ENCODE measurements at regions not wholly inside any gene's neighbourhood (a gene's known extent, or its start where the extent isn't known, plus 50 kb on each side); places are given as distances from the start of the nearest gene placed in this dataset.
A peak's percentile ranks its signal among the peaks of the same experiment; 100 is the strongest.

DNA sequence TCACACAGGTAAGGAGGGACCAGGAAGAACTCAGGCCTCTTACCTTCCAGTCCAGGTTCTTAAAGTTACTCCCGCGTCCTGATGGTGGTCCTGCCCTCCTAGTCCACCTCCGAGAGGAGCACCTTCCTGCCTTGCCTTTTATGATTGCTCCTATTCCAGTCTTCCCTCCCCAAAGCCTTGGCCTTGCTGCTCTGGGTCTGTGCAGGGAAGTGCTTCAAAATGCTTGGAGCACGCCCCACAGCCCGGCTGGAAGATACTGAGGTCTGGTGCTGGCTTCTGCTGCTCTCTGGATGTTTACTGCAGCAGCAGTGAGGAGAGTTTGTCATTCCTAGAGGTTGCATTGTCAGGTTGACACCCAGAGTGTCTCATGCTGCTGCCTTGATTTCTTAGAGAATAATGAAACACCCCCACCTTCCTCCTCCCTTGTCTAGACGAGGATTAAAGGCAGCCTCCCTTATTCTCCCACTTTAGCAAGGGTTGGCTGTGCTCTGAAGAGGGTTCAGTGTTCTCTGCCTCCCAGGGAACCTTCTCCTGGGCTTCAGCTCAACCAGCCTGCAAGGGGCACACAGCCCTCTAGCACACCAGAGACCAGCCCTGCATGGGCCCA lies 142.2 kb upstream of the CACNA1E start:
- no peak for DNase-seq

DNA sequence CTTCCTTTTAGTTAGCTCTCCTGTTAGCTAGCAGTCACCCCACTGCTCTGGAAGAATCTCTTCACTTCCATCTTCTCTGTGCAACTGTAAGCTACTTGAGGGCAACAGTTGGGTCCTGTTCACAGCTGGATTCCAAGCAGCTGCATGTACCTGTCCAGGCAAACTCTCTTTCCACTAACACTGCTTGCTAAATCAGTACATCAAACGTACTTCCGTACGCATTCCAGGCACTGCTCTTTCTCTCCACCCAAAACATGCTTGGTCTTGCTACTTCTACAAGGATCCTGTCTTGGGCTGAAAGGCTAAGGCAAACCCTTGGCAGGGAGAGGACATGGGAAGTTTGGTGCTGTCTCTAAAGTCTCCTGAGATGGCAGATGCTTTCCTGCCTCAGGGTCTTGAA lies 139.2 kb upstream of the CACNA1E start:
- no peak for DNase-seq

DNA sequence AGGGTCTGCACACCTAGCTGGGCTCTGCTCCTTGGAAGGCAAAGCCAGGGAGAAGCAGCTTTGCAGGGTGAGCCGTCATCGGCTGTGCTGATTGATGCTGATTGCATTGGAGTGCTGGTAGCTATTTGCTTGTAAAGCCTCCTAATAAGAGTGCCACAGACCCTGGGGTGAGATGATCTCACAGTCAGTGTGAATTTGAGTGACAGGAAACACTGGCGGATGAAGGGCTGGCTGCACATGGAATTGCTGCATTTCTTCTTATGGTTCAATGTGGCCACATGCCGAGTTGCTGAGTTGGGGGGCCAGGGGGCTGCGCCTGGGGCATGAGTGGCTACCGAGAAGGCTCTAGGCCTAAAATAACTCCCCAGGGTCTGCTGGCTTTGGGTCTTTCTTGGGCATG lies 138.2 kb upstream of the CACNA1E start:
- no peak for DNase-seq

DNA sequence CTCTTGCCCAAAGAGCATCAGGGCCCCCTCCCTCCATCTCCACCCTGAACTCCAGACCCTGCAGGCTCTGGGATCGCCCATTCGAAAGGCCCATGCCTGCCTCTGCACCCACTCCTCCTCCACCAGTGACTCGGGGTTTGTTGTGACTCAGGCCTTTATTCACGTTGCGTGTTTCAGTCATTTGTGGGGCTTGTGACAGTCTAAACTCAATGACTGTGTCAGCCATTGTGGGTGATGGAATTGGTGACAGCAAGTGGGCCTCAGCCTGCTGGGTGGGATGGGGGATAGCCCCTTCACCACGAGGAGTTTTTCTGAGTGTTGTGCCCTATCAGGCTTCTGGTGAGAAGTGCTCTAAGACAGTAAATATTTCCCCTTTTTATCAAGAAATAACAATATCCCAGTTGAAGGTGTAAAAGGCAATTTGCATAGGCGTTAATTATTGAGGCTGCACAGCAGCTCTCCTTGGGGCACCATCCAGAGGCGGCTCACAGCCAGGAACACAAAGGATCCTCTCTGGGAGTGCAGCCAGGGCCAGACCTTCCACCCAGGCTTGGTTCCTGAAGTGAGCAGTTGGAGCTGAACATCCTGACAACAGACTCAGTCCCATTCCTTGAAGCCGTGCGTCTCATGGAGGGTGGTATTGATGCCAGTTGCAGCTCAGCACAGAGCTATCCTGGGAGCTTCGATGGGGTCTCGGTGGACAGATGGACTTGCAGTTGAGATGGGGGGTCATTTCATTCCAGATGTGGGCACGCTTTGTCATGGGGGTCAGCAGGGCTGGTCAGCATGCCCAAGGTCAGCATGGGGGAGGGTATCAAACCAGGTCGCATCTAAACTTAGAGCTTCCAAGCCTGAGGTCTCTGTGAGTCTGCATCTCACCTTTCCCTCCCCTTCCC lies 135.6 kb upstream of the CACNA1E start:
- no peak for DNase-seq

DNA sequence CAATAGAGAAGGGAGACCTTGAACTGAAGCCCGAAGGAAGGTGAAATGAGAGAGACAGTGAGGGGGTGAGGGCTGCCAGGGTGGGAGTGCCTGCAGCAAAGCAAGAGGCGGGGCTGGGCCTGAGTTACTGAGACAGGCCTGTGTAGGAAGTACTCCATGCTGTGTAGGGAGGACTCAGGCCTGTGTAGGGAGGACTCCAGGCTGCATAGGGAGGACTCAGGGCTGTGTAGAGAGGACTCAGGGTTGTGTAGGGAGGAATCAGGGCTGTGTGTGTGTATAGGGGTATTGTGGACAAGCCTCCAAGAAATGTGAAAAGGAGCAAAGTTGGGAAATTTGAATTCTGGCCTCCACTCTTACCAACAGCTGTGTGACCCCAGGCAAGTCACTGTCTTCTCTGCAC lies 133.8 kb upstream of the CACNA1E start:
- DNase-seq, result no peak

DNA sequence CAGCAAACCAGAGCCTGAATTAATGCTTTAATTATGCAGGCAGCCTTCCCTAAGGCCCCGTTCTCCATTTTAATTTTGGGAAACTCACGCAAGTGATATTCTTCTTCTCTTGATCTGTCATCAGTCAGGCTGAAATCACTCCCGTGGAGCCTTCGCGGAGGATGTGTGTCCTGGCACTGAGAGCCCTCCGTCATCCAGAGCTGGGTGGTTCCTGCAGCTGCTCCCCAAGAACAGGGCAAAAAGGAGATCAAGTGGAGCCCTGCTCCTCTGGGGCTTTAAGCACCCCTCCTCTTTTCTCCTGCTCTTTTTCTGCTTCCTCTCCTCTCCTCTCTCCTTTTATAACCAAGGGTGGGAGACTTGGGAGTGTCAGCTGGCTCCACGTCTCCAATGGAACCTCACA lies 133.2 kb upstream of the CACNA1E start:
- DNase-seq, result no peak

DNA sequence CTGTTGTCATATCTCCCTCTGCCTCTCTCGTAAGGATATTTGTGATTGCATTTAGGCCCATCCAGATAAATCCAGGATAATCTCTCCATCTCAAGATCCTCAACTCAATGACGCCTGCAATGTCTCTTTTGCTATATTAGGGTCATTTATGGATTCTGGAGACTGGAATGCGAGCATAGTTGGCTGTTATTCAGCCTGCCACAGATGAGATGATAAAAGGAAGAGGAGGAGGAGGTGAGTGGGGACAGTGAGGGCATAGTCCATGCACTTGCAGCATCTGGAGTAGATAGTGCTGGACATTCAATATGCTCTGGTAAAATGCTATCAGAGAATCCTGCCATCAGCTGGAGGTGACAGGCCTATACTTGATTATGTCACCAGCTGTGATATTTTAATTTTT lies 131.6 kb upstream of the CACNA1E start:
- DNase-seq, result no peak

DNA sequence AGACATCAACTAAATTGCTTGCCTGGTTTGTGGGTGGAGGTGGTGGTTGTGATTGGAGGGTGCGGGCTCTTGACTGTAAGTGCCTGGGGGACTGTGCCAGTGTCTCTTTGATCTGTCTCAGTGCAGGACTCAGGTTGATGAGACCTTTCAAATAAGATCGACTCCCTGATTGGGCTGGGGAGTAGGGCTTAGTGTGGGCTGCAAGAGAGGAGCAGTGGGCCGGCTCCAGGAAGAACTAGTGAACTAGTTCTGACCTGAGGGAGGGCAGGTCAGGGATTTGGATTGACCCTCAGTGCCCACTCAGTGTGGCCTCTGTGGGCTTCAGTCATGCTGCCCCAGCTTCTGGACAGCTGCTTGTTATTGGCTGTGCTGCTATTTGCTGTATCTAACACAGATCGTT lies 130.6 kb upstream of the CACNA1E start:
- DNase-seq, result no peak

DNA sequence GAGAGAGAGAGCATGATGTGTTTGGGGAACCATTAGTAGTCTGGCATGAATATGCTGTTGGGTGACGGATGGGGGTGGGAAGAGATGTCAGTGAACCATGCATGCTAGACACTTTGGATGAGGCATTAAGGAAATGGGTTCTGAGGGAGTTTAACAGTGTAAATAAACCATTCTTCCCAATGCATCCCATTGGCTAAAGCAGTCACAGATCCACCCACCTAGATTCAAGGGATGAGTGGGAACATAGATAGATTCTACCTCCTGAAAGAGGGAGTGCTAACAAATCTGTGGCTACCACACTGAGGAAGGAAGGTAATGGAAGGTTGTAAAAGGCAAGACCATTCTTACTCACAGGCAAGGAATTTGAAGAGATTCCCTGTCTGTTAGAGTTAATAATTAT lies 129.8 kb upstream of the CACNA1E start:
- no peak for DNase-seq

DNA sequence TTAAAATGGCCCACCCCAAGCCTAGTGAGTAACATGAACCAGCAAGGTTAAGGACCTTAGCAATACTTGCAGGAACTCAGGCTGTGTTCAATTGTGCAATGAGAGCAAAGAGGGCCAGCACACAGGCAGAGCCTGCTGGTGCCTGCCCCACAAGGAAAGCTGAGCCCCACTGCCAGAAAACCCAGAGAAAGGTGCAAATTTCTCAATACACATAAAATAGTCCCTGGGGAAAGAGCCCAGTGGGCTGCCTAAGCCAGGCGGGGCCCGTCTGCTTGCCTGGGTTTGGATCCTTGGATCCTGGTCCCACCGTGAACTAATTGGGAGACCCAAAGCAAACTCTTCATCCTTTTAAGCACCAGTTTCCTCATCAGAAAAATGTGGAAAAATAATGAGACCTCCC lies 128.5 kb upstream of the CACNA1E start:
- DNase-seq, result no peak

DNA sequence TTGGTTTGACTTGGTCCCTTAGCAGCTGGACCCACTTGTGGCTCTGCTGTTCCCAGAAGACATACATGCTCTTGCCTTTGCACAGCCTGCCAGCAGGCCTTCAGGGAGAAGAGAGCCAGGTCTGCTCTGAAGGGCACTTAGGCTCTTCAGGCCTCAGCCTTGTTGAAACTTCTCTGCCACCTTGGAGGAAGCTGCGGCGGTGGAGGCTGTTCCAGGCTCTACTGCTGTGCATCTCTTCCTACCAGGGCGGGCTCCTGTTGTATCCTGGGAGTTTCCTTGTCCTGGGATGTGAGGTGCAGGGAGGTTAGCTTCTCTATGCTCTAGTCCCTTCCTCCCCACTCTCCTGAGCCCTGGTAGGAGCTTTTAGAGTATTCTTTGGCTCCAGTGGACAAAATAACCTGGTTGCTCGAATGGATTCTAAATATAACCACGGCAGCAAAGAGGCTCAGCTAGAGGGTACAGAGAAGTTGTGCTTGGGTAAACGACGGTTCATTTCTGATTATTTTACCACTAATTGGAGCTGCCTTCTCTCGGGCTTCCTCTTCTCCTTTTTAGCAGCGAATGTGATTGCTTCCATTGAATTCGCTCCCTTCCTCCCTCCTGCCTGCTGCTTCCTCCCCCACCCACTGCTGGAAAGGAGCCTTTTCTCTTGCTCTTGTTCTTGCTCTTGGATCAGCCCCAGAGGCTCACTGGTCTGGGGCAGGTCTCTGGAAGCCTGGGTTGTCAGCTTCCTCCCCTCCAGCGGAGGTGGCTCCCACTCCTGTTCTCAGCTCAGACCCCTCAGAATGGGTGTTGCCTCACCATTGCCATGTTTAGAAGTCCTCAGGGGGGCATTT lies 126.6 kb upstream of the CACNA1E start:
- peak; percentile 37 for DNase-seq

DNA sequence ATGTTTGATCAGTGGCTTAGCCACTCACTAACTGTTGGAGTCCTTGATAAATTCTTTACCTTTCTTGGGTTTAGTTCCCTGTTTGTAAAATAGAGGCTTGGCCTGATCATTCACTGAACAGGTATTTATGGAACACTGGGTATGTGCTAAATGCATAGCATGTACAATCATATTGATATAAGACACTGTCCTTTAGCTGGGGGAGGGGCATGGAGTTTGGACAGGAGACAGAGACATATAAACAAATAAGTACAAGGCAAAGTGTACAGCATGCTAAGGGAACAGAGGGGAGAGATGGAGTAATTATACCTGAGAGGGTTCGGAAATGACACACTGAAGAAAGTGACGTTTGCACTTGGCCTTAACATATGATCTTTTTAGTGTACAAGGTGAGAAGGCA lies 124.3 kb upstream of the CACNA1E start:
- no peak for DNase-seq

DNA sequence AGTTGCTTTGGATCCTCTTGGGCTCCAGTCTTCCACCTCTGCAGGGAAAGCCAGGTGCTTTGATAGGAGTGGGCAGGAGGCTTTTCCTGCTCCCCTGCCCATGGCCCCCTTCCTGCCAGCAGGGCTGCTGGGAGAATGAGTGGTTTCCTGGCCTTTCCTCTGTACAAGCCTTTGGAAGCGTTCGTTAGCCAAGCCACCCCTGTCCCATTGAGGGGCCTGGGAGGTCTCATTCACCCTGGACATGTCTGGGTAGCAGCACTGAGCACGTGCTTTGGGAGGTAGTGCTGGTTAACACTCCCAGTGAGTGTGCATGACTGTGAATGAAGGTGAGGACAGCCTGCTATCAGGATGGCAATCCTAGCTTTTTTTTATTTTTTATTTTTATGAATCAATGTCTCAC lies 118.5 kb upstream of the CACNA1E start:
- no peak for DNase-seq

DNA sequence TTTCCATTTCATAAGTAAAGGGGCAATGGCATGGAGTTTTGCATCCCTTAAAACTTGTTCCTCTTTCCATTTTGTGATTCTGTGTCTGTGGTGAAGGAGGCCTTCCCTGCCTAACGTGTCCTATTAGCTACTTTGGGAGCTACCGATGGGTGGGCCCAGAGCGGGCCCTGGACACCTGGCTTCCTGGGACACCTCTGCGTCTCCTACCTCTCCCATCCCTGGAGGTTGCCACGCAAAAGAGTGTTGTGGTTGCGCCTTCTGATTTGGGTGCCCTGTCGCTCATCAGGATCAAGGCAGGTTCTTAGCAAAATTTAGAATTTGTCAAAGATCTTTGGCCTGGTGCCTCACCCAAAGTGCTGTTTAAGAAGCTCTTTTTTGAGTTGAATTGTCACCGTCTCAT lies 116.4 kb upstream of the CACNA1E start:
- DNase-seq, result no peak

DNA sequence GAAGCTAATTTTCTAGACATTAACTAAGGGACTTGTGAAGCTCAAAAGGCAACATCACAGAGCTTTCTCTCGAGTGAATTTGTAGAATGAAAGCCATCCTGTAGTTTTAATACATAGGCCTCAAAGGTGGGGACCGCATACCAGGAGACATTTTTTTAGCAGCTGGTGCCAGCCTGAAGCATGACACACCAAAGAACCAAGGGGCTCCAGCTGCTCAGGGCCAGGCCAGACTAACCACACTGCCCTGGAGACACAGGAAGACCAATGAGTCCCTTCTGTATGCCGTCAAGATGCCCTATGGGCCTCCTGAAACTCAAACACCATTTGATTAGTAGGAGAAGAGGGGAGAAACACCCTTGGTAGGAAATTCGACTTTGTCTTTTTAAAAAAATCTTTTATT lies 113.9 kb upstream of the CACNA1E start:
- DNase-seq, result no peak

DNA sequence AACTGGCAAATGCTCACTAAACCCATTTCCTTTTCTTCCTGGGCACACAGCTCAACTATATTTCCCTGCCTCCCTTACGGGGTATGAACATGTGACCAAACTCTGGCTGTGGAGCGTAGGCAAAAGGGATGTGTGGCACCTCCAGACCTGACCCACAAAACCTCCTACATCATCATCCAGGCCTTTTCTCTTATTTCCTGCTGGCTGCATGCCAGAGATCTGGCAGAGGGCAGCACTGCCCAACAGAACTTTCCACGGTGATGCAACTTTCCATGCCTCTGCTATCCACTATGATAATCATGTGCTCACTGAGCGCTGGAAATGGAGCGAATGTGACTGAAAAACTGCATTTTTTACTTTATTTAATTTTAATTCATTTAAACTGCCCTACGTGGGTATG lies 99.6 kb upstream of the CACNA1E start:
- peak; percentile 59 for DNase-seq

DNA sequence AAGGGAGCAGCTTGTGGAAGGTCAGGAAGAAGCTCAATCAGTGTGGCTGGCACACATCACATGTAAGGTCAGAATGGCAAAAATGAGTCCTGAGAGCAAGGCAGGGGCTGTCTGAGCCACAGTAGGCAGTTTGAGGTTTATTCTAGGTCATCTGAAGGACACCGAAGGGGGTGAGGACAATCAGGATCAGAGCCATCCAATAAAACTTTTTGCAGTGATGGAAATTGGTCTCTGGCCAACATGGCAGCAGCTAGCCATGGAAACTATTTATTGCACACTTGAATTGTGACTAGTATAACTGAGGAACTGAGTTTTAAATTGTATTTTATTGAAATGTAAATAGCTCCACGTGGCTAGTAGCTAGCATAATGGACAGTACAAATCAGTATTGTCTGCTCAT lies 97.0 kb upstream of the CACNA1E start:
- no peak for DNase-seq

DNA sequence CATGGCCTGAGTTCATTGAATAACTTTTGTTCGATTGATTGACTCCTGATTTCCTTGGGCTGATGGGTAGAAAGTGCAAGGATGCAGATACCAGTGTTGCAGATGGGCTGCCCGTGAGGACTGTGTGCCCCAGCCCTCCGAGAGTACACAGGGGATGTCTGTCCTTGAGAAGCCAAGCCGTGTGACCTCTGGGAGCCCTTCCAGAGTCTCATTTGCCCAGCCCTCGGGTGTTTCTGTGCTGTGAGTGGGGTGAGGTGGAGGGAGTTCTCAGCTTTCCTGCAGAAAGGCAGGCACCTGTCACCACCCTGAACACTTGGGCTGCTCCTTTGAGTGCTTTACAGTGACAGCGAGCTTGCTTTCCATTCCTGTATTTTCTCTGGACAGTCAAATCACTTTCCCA lies 96.4 kb upstream of the CACNA1E start:
- no peak for DNase-seq

DNA sequence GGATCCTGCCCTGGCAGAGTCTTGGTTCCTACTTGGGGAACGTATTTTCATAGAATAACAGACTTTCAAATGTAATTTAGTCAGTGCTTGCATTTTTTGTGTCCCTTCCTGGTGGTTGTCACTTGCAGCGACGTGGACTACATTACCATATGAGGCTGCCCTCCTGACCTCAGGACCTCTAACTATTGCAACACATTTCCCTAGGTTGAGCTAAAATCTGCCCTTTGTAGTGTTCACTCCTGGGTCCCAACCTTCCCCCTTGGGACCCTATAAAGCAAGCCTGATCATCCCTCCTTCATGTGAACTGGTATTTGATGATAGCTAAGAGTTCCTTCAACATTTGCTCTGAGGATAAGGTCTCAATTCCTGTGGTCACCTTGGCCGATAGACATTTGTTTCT lies 95.6 kb upstream of the CACNA1E start:
- DNase-seq, result no peak

DNA sequence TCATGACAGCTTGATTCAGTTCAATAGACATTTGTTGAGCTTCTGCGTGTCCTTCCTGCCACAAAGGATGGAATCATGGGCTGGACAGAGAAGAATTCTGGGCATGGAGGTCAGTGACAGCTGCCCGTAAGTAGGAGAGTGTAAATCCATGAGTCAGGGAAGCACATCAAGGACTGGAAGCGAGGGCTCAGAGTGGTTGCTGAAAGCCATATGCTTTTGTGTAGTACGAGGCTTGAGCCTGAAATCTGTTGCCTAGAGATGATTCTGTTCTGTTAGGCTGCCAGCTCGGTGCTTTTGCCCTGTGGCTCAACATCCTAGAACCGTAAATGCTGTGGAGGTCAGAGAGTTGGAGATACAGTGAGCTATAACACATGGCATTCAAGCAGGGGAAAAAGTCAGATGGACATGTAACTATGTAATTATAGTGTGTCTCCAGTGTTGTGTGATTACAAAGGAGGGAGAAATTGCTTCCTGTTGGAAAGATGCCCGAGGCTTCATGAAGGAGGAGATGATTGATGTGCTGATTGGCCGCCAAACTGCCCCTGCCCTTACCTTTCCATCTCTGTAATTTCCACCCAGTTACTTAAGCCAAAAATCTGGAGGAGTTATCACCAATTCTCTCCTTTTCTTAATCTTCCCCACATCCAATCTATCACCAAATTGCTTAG lies 92.8 kb upstream of the CACNA1E start:
- DNase-seq, result no peak

DNA sequence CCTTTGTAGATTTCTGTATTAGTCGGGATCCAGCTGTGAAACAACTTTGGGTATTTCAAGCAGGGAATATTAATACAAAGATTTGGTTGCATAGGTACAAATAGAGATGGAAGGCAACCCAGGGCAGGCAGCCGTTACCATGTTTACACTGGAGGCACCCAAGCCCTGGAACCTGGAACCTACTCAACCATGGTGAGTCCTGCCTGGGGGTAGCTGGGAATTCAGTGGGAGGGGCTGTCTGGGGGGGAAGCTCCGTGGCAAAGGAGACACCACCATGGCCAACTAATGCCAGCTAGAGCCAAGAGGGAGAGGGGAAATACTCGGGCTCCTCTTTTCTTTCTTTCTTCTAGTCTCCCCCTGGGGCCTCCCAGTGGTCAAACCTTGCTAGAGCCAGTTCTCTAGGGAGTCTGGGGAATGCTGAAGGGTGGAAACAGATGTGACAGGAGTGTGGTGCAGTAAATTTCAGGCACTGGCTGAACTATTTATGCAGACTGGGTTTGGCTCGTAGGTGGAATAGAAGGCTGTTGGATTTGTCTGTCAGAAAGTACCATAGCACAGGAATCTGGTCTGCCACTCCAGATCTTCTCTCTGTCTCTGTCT lies 91.9 kb upstream of the CACNA1E start:
- DNase-seq, result no peak

DNA sequence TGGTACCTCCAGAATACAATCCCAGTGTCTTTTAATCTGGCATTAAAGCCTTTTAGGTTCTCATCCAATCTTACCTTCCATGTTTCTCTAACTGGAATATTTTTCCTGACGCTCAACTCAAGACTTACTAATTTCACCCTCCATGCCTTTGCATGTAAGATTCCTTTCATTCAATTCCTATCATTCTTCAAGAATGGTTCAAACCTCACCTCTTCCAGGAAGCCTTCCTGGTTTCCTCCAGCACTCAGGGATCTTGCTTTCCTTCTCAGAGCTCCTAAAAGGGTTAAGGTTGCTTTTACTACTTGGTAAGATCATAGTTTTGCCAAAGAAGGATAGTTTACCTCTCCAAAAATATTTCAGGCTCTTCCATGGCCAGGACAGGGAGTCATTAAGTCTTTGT lies 91.2 kb upstream of the CACNA1E start:
- DNase-seq, result no peak
